Nephron progenitor cell (in vitro differentiated cells): ENCODE measurements at regions not wholly inside any gene's neighbourhood (a gene's known extent, or its start where the extent isn't known, plus 50 kb on each side); places are given as distances from the start of the nearest gene placed in this dataset.

Source experiments
- DNase-seq: peaks from one replicate; pipeline ENCODE4 v3.0.0; 2021
- H3K27ac Mint-ChIP-seq: 2 replicates; pipeline ENCODE4 v1.8.0; 2021; ENCODE audit warnings: mild to moderate bottlenecking, moderate library complexity, mixed read lengths
- H3K27me3 Mint-ChIP-seq: 2 replicates; pipeline ENCODE4 v1.8.0; 2021; ENCODE audit warnings: mild to moderate bottlenecking, low read depth, mixed read lengths; ENCODE audit not compliant: poor library complexity
- H3K36me3 Mint-ChIP-seq: 2 replicates; pipeline ENCODE4 v1.8.0; 2021; ENCODE audit warnings: low read depth, mixed read lengths
- H3K4me1 Mint-ChIP-seq: 2 replicates; pipeline ENCODE4 v1.8.0; 2021; ENCODE audit warnings: mixed read lengths
- H3K4me3 Mint-ChIP-seq: 2 replicates; pipeline ENCODE4 v1.8.0; 2021; ENCODE audit warnings: mild to moderate bottlenecking, moderate library complexity, mixed read lengths
- H3K9me3 Mint-ChIP-seq: 2 replicates; pipeline ENCODE4 v1.8.0; 2021; ENCODE audit warnings: mild to moderate bottlenecking, moderate library complexity, mixed read lengths
- CTCF ChIP-seq: fragments of 200-600 bp; sonication (generic); IDR thresholded peaks from 2 replicates; pipeline ENCODE4 v1.5.0; 2021; ENCODE audit warnings: antibody characterized with exemption

GRCh38 chrX:36908801-36909675, 99.1 kb upstream of the FAM47C start:
- Mint-ChIP-seq H3K27me3 (no peaks in the 10 kb centered on the region), H3K4me1 (no peaks in the 10 kb centered on the region), H3K27ac (no peak overlapping the region), H3K9me3 (peaks cover 20% of the 10 kb centered on the region), H3K4me3 (no peak overlapping the region), H3K36me3 (peaks cover 4% of the 10 kb centered on the region)
- no peak for DNase-seq
- peak; percentile 46 for TF ChIP-seq CTCF

GRCh38 chrX:36909676-36910030, 98.5 kb upstream of the FAM47C start:
- H3K4me3 Mint-ChIP-seq, result no peak overlapping the region
- DNase-seq, result no peak
- H3K9me3 Mint-ChIP-seq, result peaks cover 21% of the 10 kb centered on the region
- H3K27ac Mint-ChIP-seq, result no peak overlapping the region
- TF ChIP-seq CTCF, result no peak
- no peaks in the 10 kb centered on the region for H3K4me1 Mint-ChIP-seq
- no peaks in the 10 kb centered on the region for H3K27me3 Mint-ChIP-seq
- peaks cover 4% of the 10 kb centered on the region for H3K36me3 Mint-ChIP-seq

- peaks cover 10% of the 10 kb centered on the region for H3K9me3 Mint-ChIP-seq
- no peak overlapping the region for H3K27ac Mint-ChIP-seq
- H3K4me3 Mint-ChIP-seq, result no peak overlapping the region
- TF ChIP-seq CTCF, result no peak
- no peaks in the 10 kb centered on the region for H3K27me3 Mint-ChIP-seq
- H3K4me1 Mint-ChIP-seq, result no peaks in the 10 kb centered on the region
- no peak for DNase-seq
- no peaks in the 10 kb centered on the region for H3K36me3 Mint-ChIP-seq
Observed at GRCh38 chrX:36913551-36913950, 94.6 kb upstream of the FAM47C start.

- DNase-seq, result no peak
- peaks cover 15% of the 10 kb centered on the region for H3K9me3 Mint-ChIP-seq
- no peak overlapping the region for H3K27ac Mint-ChIP-seq
- H3K4me1 Mint-ChIP-seq, result no peaks in the 10 kb centered on the region
- no peak overlapping the region for H3K4me3 Mint-ChIP-seq
- no peaks in the 10 kb centered on the region for H3K36me3 Mint-ChIP-seq
- no peak for TF ChIP-seq CTCF
- H3K27me3 Mint-ChIP-seq, result peaks cover 1% of the 10 kb centered on the region
Observed at GRCh38 chrX:36916941-36917340, 91.2 kb upstream of the FAM47C start.

- Mint-ChIP-seq H3K27me3 (no peaks in the 10 kb centered on the region), H3K4me1 (no peaks in the 10 kb centered on the region), H3K27ac (no peak overlapping the region), H3K36me3 (no peaks in the 10 kb centered on the region), H3K9me3 (peaks cover 56% of the 10 kb centered on the region), H3K4me3 (no peak overlapping the region)
- no peak for DNase-seq
- no peak for TF ChIP-seq CTCF
Observed at GRCh38 chrX:36927712-36928111, 80.5 kb upstream of the FAM47C start.

- Mint-ChIP-seq H3K36me3 (no peaks in the 10 kb centered on the region), H3K4me3 (no peak overlapping the region), H3K9me3 (peaks cover 47% of the 10 kb centered on the region), H3K27me3 (no peaks in the 10 kb centered on the region), H3K4me1 (no peaks in the 10 kb centered on the region), H3K27ac (no peak overlapping the region)
- no peak for DNase-seq
- no peak for TF ChIP-seq CTCF
Observed at GRCh38 chrX:36930491-36930890, 77.7 kb upstream of the FAM47C start.
